PC-3 (cell line): ENCODE measurements at regions not wholly inside any gene's neighbourhood (a gene's known extent, or its start where the extent isn't known, plus 50 kb on each side); places are given as distances from the start of the nearest gene placed in this dataset.

Source experiments
- CTCF ChIP-seq: fragments of 300-600 bp; sonication (generic); conservative IDR thresholded peaks from 2 replicates; pipeline ENCODE4 v1.5.1; 2017; ENCODE audit warnings: antibody characterized with exemption, low read depth, mild to moderate bottlenecking, low read length
- EZH2phosphoT487 ChIP-seq: fragments of 300-600 bp; sonication (generic); IDR thresholded peaks from 2 replicates; pipeline ENCODE4 v1.6.1; 2018; ENCODE audit warnings: mild to moderate bottlenecking, antibody characterized with exemption, low read length, borderline replicate concordance

DNA sequence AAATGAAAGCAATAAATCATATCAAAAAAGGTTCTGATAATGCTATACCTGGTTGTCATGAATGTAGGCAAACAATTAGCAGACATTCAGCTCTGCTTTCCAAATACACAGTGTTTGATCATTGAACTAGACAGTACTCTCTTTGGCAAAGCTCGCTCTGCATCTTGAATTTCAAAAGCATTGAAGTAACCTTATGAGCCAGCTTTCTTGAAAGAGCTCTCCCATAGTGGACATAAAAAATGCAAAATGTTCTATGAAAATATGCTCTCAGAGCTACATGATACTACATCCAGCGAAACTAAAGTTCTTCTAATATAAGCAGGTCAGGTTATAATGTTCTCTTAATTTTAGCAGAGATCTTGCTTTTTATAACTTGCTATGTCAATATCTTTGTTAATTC is 533.4 kb downstream of the CSNK1G3 start:
- TF ChIP-seq CTCF (no peak), EZH2phosphoT487 (no peak)
